ENCODE measurements at regions not wholly inside any gene's neighbourhood (a gene's known extent, or its start where the extent isn't known, plus 50 kb on each side); places are given as distances from the start of the nearest gene placed in this dataset.

DNA sequence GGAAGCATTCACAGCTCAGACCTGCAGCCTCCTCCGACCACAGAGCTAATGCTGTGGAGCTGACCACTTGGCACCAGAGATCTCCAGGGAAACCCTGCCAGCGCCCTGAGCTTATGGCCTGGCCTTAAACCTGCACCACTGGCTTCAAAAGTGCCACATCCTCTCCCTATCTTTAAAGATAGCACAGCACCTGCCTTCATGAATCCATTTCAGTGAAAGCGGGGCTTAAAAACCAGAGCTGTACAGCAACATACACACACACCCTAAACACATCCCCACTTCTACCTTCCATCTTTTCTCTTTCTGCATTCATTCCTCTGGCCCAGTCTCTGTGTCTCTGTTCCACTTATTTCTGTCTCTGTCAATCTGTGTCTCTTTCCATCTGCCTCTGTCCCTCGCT is 59.8 kb upstream of the CCDC167 start:
- Histone ChIP-seq H3K36me3 (ENCODE audit: control insufficient read depth in 2 of 2, extremely low read depth in 1 of 2, insufficient read depth in 2 of 2, low read length in 2 of 2) (no peaks in the 10 kb centered on the region), H3K79me2 (ENCODE audit: control insufficient read depth, insufficient read depth, low read length) (no peaks in the 10 kb centered on the region), H4K20me1 (ENCODE audit: control insufficient read depth, extremely low read depth, insufficient read depth, low read length) (no peaks in the 10 kb centered on the region), H3K9me1 (ENCODE audit: control insufficient read depth, extremely low read depth, insufficient read depth, low read length) (no peaks in the 10 kb centered on the region), H3K27ac (ENCODE audit: control insufficient read depth, insufficient read depth, low read length) (no peak overlapping the region), H2AFZ (ENCODE audit: control insufficient read depth, low read length) (no peak overlapping the region), H3K9me3 (ENCODE audit: control insufficient read depth, low read depth, low read length) (no peaks in the 10 kb centered on the region), H3K9ac (ENCODE audit: control insufficient read depth, extremely low read depth, insufficient read depth, low read length) (no peak overlapping the region), H3K4me2 (ENCODE audit: control insufficient read depth, extremely low read depth, insufficient read depth, low read depth, low read length) (no peak overlapping the region), H3K4me1 (ENCODE audit: control insufficient read depth, extremely low read depth, insufficient read depth, low read length) (peaks cover 3% of the 10 kb centered on the region), H3K4me3 (ENCODE audit: control insufficient read depth in 2 of 3, extremely low read depth in 1 of 3, insufficient read depth in 2 of 3, low read depth in 1 of 3, low read length in 3 of 3) (no peak overlapping the region), H3K27me3 (ENCODE audit: control insufficient read depth, extremely low read depth, insufficient read depth, low read length) (peaks cover 18% of the 10 kb centered on the region)
- DNase-seq (ENCODE audit: low read depth, low spot score) (no peak), FAIRE-seq (no peak)
- dilution Hi-C loops (cut with MboI; ENCODE audit: extremely low pct_ligation_motif_present, low sequenced_read_pairs), result no loop called here
- no peak for TF ChIP-seq EZH2 (IDR thresholded peaks at IDR 0.05; ENCODE audit: low read length)
- TF ChIP-seq, protein P1, sequence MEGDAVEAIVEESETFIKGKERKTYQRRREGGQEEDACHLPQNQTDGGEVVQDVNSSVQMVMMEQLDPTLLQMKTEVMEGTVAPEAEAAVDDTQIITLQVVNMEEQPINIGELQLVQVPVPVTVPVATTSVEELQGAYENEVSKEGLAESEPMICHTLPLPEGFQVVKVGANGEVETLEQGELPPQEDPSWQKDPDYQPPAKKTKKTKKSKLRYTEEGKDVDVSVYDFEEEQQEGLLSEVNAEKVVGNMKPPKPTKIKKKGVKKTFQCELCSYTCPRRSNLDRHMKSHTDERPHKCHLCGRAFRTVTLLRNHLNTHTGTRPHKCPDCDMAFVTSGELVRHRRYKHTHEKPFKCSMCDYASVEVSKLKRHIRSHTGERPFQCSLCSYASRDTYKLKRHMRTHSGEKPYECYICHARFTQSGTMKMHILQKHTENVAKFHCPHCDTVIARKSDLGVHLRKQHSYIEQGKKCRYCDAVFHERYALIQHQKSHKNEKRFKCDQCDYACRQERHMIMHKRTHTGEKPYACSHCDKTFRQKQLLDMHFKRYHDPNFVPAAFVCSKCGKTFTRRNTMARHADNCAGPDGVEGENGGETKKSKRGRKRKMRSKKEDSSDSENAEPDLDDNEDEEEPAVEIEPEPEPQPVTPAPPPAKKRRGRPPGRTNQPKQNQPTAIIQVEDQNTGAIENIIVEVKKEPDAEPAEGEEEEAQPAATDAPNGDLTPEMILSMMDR (optimal IDR thresholded peaks at IDR 0.05 in 1 of 3, IDR thresholded peaks at IDR 0.05 in 1 of 3, conservative IDR thresholded peaks at IDR 0.05 in 1 of 3; ENCODE audit: extremely low read depth in 1 of 3, insufficient read depth in 2 of 3, low read length in 3 of 3), result no peak

- Histone ChIP-seq H3K9me3 (ENCODE audit: control insufficient read depth, low read depth, low read length) (no peaks in the 10 kb centered on the region), H3K9me1 (ENCODE audit: control insufficient read depth, extremely low read depth, insufficient read depth, low read length) (no peaks in the 10 kb centered on the region), H3K4me1 (ENCODE audit: control insufficient read depth, extremely low read depth, insufficient read depth, low read length) (peaks cover 8% of the 10 kb centered on the region), H2AFZ (ENCODE audit: control insufficient read depth, low read length) (no peak overlapping the region), H3K36me3 (ENCODE audit: control insufficient read depth in 2 of 2, extremely low read depth in 1 of 2, insufficient read depth in 2 of 2, low read length in 2 of 2) (no peaks in the 10 kb centered on the region), H3K27ac (ENCODE audit: control insufficient read depth, insufficient read depth, low read length) (no peak overlapping the region), H3K4me3 (ENCODE audit: control insufficient read depth in 2 of 3, extremely low read depth in 1 of 3, insufficient read depth in 2 of 3, low read depth in 1 of 3, low read length in 3 of 3) (no peak overlapping the region), H4K20me1 (ENCODE audit: control insufficient read depth, extremely low read depth, insufficient read depth, low read length) (no peaks in the 10 kb centered on the region), H3K4me2 (ENCODE audit: control insufficient read depth, extremely low read depth, insufficient read depth, low read depth, low read length) (no peak overlapping the region), H3K79me2 (ENCODE audit: control insufficient read depth, insufficient read depth, low read length) (no peaks in the 10 kb centered on the region), H3K9ac (ENCODE audit: control insufficient read depth, extremely low read depth, insufficient read depth, low read length) (no peak overlapping the region), H3K27me3 (ENCODE audit: control insufficient read depth, extremely low read depth, insufficient read depth, low read length) (peaks cover 17% of the 10 kb centered on the region)
- dilution Hi-C loops (cut with MboI; ENCODE audit: extremely low pct_ligation_motif_present, low sequenced_read_pairs), result no loop called here
- TF ChIP-seq EZH2 (IDR thresholded peaks at IDR 0.05; ENCODE audit: low read length), result no peak
- TF ChIP-seq, protein P1 (optimal IDR thresholded peaks at IDR 0.05 in 1 of 3, IDR thresholded peaks at IDR 0.05 in 1 of 3, conservative IDR thresholded peaks at IDR 0.05 in 1 of 3; ENCODE audit: extremely low read depth in 1 of 3, insufficient read depth in 2 of 3, low read length in 3 of 3), result no peak
- no peak for FAIRE-seq
- no peak for DNase-seq (ENCODE audit: low read depth, low spot score)
Measured at GRCh38 chr6:37559050-37559449, 59.4 kb upstream of the CCDC167 start.
